T-helper 1 cell treated with Interleukin-12 subunit alpha and Interleukin-12 subunit beta and Interleukin-4 antibody, amounts not matched to agents 30 μg/mL and 1 μg/mL, for 36 hours (primary cell): ENCODE measurements at regions not wholly inside any gene's neighbourhood (a gene's known extent, or its start where the extent isn't known, plus 50 kb on each side); places are given as distances from the start of the nearest gene placed in this dataset.
"Not testable (repeated sequence)": the region's sequence is repeated elsewhere in the genome, so short reads cannot be mapped to it uniquely, and the experiment has no call there.

Experiments
- H3K27ac Mint-ChIP-seq: one replicate; pipeline ENCODE4 v1.8.0; 2021; ENCODE audit warnings: mild to moderate bottlenecking, mixed read lengths
- H3K27me3 Mint-ChIP-seq: one replicate; pipeline ENCODE4 v1.8.0; 2021; ENCODE audit warnings: low read depth, mixed read lengths
- H3K36me3 Mint-ChIP-seq: one replicate; pipeline ENCODE4 v1.8.0; 2021; ENCODE audit warnings: low read depth, mixed read lengths
- H3K4me1 Mint-ChIP-seq: one replicate; pipeline ENCODE4 v1.8.0; 2021; ENCODE audit warnings: low read depth, mixed read lengths
- H3K4me3 Mint-ChIP-seq: one replicate; pipeline ENCODE4 v1.8.0; 2021; ENCODE audit warnings: mild to moderate bottlenecking, moderate library complexity, mixed read lengths
- H3K9me3 Mint-ChIP-seq: one replicate; pipeline ENCODE4 v1.8.0; 2021; ENCODE audit warnings: mixed read lengths

DNA sequence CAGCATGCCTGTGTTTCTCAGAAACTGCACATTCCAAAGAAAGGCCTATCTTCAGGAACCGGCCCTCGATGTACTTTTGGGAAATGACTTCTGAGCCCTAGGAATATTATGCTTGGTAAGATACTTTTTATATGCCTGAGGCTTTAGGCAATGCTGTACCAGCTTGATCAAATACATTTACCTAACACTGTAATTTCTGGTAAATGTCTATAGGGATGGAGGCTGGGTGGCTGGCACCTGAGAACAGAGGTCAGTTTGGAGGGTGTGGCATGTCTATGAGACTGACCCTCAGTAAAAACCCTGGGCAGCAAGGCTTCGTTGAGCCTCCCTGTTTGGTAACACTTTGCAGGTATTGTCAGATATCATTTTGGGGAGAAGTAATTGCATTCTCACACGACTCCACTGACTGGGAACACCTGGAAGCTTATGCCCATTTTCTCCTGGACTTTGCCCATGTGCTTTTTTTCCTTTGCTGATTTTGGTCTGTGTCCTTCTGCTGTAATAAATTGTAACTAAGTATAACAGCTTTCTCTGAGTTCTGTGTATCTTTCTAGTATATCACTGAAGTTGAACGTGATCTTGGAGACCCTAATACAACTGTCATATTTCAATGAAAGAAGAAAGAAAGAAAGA is 1339.1 kb downstream of the OLFM4 start:
- H3K4me1 Mint-ChIP-seq = no peaks in the 10 kb centered on the region
- no peak overlapping the region for H3K27ac Mint-ChIP-seq
- no peak overlapping the region for H3K4me3 Mint-ChIP-seq
- H3K36me3 Mint-ChIP-seq = no peaks in the 10 kb centered on the region
- H3K27me3 Mint-ChIP-seq = no peaks in the 10 kb centered on the region
- peaks cover 7% of the 10 kb centered on the region for H3K9me3 Mint-ChIP-seq

- Mint-ChIP-seq H3K4me3 (no peak overlapping the region), H3K27ac (no peak overlapping the region), H3K9me3 (peaks cover 7% of the 10 kb centered on the region), H3K4me1 (no peaks in the 10 kb centered on the region), H3K27me3 (no peaks in the 10 kb centered on the region), H3K36me3 (no peaks in the 10 kb centered on the region)
Measured at GRCh38 chr13:54368387-54368786, 1339.8 kb downstream of the OLFM4 start.

GRCh38 chr13:54373211-54373610 is 1344.6 kb downstream of the OLFM4 start:
- H3K4me1 Mint-ChIP-seq = no peaks in the 10 kb centered on the region
- no peaks in the 10 kb centered on the region for H3K36me3 Mint-ChIP-seq
- H3K27ac Mint-ChIP-seq = no peak overlapping the region
- H3K27me3 Mint-ChIP-seq = no peaks in the 10 kb centered on the region
- no peak overlapping the region for H3K4me3 Mint-ChIP-seq
- H3K9me3 Mint-ChIP-seq = peaks cover 14% of the 10 kb centered on the region

DNA sequence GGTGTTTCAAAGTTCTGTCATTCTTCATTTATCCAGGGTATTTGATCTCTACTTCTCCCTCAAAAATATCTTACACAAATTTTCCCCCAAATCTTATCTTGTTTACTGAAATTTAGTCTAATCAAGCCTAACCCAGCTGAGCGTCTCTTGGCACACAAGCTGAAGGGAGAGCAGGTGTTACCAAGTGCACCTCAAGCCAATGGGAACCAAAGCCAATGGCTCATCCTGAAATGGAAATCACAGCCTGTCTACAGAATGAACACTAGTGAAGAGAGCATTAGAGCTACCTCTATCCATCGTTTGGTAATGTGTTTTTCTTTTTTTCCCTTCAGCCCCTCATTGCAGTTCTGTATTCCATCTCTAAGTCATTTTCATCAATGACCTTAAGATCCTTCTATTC is 1350.8 kb downstream of the OLFM4 start:
- Mint-ChIP-seq H3K36me3 (no peaks in the 10 kb centered on the region), H3K9me3 (peaks cover 20% of the 10 kb centered on the region), H3K27ac (no peak overlapping the region), H3K4me1 (no peaks in the 10 kb centered on the region), H3K27me3 (no peaks in the 10 kb centered on the region), H3K4me3 (no peak overlapping the region)

DNA sequence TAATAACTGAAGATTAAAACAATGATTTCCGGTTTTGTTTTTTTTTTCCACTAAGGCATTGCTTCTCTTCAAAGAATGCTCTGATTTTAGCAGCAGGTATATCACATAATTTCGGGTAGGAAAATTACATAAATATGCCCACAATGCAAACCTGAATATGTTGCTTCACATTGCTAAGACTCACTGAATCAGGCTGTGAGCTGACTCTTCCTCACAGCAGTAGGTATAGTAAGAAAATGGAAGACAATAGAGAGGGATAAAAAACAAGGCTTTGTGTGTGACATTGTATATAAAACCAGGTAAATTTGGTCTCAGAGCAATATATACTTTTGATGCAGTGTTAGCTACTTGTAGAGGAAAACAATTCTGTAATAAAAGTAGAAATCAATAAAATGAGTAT is 1355.0 kb downstream of the OLFM4 start:
- no peaks in the 10 kb centered on the region for H3K4me1 Mint-ChIP-seq
- no peaks in the 10 kb centered on the region for H3K36me3 Mint-ChIP-seq
- H3K27me3 Mint-ChIP-seq = no peaks in the 10 kb centered on the region
- no peak overlapping the region for H3K4me3 Mint-ChIP-seq
- peaks cover 22% of the 10 kb centered on the region for H3K9me3 Mint-ChIP-seq
- no peak overlapping the region for H3K27ac Mint-ChIP-seq

GRCh38 chr13:54387625-54388024 is 1359.0 kb downstream of the OLFM4 start:
- H3K27ac Mint-ChIP-seq = no peak overlapping the region
- no peaks in the 10 kb centered on the region for H3K27me3 Mint-ChIP-seq
- H3K4me3 Mint-ChIP-seq = no peak overlapping the region
- H3K36me3 Mint-ChIP-seq = no peaks in the 10 kb centered on the region
- no peaks in the 10 kb centered on the region for H3K4me1 Mint-ChIP-seq
- peaks cover 23% of the 10 kb centered on the region for H3K9me3 Mint-ChIP-seq

- Mint-ChIP-seq H3K4me3 (no peak overlapping the region), H3K27ac (no peak overlapping the region), H3K4me1 (no peaks in the 10 kb centered on the region), H3K27me3 (no peaks in the 10 kb centered on the region), H3K36me3 (no peaks in the 10 kb centered on the region), H3K9me3 (peaks cover 34% of the 10 kb centered on the region)
Measured at GRCh38 chr13:54390841-54391240, 1362.2 kb downstream of the OLFM4 start.

DNA sequence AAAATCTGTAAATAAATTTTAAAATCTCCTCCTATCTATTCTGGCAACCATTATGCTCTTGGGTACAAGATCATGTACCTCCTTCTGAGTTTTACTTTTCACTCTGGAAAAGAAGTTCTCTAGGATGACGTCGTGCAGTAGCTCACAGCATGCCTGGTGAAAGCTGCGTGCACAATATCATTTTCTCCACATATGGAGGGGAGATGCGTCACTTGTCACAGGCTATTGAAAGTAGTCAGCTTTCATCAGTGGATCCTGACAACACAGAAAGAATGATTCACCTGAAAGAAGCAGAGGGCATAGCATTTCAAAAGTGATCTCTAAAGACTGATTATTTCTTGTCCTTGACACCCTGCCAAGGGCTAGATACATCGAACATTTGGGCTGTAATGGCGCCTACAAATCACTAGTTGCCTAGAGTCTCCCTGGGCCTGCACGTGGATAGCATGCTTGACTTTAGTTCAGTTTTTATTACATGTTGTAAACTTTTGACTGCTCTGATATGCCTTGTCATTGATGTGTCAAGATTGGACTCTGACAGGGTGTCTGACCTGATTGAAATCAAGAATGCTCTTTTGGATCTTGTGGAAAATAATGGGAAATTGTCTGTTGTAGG is 1365.6 kb downstream of the OLFM4 start:
- Mint-ChIP-seq H3K27me3 (no peaks in the 10 kb centered on the region), H3K27ac (no peak overlapping the region), H3K4me1 (no peaks in the 10 kb centered on the region), H3K36me3 (no peaks in the 10 kb centered on the region), H3K9me3 (peaks cover 22% of the 10 kb centered on the region), H3K4me3 (no peak overlapping the region)

DNA sequence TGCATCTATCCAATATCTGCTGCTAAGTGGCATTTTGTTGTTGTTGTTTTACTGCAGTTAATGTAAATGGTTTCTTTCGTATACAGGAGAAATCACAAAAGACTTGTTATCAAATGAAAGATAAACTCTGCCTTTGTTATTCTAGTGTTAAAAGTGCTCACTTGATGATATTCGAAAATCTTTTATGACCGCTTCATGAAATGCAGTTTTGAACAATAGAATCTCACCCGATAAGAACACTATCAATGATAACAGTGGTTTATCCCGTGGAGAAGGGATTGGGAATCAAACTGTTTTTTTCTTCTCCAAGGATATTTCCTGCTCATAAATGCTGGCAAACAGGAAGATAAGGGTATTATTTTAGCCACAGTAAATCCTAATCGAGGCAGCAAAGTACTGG is 1366.3 kb downstream of the OLFM4 start:
- Mint-ChIP-seq H3K27ac (no peak overlapping the region), H3K36me3 (no peaks in the 10 kb centered on the region), H3K9me3 (peaks cover 25% of the 10 kb centered on the region), H3K4me3 (no peak overlapping the region), H3K27me3 (no peaks in the 10 kb centered on the region), H3K4me1 (no peaks in the 10 kb centered on the region)

GRCh38 chr13:54402495-54402894 is 1373.9 kb downstream of the OLFM4 start:
- H3K36me3 Mint-ChIP-seq = no peaks in the 10 kb centered on the region
- H3K9me3 Mint-ChIP-seq = peaks cover 27% of the 10 kb centered on the region
- H3K27me3 Mint-ChIP-seq = no peaks in the 10 kb centered on the region
- H3K27ac Mint-ChIP-seq = no peak overlapping the region
- no peaks in the 10 kb centered on the region for H3K4me1 Mint-ChIP-seq
- no peak overlapping the region for H3K4me3 Mint-ChIP-seq

DNA sequence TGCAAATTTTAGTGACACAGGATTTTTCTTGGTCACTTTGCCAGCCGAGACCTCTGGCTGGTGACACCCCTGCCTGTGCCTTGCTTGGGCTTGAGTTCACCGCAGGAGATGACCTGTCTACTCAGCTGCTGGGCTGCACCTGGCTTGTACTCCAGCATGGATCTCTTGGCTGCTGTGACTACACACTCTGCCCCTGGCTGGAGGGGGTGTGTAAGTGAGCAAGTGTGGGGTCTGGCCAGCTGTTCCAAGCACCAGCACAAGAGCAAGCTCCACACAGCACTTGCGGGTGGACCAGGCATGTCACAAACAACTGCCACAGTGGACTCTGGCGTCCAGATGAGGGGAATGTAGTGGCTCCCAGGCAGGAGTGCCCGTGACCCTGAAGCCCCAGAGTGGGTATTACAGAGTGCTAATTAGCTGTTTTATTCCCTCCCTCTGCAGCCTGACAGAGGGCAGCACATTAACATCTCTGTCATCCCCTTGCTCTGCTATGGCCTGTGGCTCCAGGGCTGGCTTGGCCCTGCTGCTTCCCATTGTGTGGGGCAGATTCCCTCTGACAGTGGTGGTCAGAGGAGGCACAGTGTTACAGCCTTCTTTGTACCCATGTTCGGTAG is 1387.2 kb downstream of the OLFM4 start:
- H3K4me3 Mint-ChIP-seq = no peak overlapping the region
- no peaks in the 10 kb centered on the region for H3K4me1 Mint-ChIP-seq
- no peaks in the 10 kb centered on the region for H3K27me3 Mint-ChIP-seq
- H3K27ac Mint-ChIP-seq = no peak overlapping the region
- H3K9me3 Mint-ChIP-seq = peaks cover 14% of the 10 kb centered on the region
- no peaks in the 10 kb centered on the region for H3K36me3 Mint-ChIP-seq

GRCh38 chr13:54422946-54423345 is 1394.3 kb downstream of the OLFM4 start:
- peaks cover 19% of the 10 kb centered on the region for H3K9me3 Mint-ChIP-seq
- H3K4me1 Mint-ChIP-seq, H3K27me3 Mint-ChIP-seq, H3K27ac Mint-ChIP-seq, H3K36me3 Mint-ChIP-seq, H3K4me3 Mint-ChIP-seq: not testable (repeated sequence)

DNA sequence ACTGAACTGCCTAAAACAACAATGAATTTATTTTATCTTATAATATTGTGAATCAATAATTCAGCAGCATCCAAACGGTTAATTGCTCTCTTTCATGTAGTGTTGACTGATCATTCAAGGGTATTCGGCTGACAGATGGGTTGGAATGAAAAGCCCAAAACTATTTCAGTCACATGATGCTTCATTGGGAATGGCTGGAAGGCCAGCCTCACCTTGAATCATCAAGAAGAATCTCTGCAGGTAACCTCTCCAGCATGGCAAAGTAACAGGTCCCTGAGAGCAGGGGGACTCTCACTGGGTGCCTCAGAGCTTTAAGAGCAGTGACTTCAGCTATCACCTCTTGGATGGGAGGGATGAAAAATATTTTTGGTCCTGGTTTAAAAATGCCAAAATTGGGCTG is 1395.7 kb downstream of the OLFM4 start:
- no peaks in the 10 kb centered on the region for H3K27me3 Mint-ChIP-seq
- H3K4me1 Mint-ChIP-seq = no peaks in the 10 kb centered on the region
- no peak overlapping the region for H3K27ac Mint-ChIP-seq
- no peaks in the 10 kb centered on the region for H3K36me3 Mint-ChIP-seq
- peaks cover 25% of the 10 kb centered on the region for H3K9me3 Mint-ChIP-seq
- no peak overlapping the region for H3K4me3 Mint-ChIP-seq

GRCh38 chr13:54433493-54434206 is 1405.0 kb downstream of the OLFM4 start:
- Mint-ChIP-seq H3K9me3 (peaks cover 12% of the 10 kb centered on the region), H3K36me3 (no peaks in the 10 kb centered on the region), H3K4me1 (no peaks in the 10 kb centered on the region), H3K4me3 (no peak overlapping the region), H3K27me3 (no peaks in the 10 kb centered on the region), H3K27ac (no peak overlapping the region)

- peaks cover 28% of the 10 kb centered on the region for H3K9me3 Mint-ChIP-seq
- not testable (repeated sequence) for H3K4me1 Mint-ChIP-seq, H3K27ac Mint-ChIP-seq, H3K27me3 Mint-ChIP-seq, H3K36me3 Mint-ChIP-seq, H3K4me3 Mint-ChIP-seq
Measured at GRCh38 chr13:54440853-54441400, 1412.3 kb downstream of the OLFM4 start.
